ENCODE measurements at regions not wholly inside any gene's neighbourhood (a gene's known extent, or its start where the extent isn't known, plus 50 kb on each side); places are given as distances from the start of the nearest gene placed in this dataset.

DNA sequence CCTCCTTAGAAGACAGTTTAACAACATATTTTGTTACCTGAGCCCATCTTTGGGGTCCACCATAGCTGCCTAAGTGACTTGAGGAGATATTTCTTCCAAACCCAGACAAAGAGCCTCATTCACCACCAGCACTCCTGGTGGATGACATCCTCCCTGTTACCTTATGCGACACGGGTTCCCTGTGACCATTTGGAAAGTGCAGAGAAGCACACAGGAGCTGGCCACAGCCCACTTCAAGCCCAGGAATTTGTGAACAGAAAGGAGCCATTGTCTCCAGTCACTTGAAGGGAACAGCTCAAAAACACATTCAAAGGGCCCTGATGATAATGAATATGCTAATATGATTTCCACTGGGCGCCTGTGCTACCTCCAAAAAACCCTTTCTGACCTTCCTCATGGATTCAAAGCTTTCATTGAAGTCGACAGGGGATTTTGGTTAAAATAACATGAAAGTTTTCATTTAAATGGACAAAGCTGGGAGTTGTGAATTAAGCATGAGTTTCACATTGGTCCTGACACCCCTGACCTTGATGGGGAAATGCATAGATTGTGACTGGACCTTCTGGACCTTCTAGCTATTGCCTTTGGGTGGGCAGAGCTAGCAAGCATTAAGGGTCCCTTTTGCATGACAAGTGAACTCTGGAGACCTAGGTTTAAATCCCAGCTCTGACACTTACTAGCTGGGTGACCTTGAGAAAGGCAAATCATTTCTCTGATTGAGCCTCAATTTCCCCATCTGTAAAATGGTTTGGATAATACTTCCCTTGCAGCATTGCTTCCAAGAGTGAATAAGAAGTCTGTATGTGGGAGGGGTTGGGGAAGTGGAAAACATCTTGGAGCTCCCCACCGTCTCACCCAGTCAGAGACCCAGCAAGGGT is 83.3 kb upstream of the SIRPA start:
- Histone ChIP-seq H3K9me3 (ENCODE audit: low read depth, low read length) (no peaks in the 10 kb centered on the region), H3K27ac (ENCODE audit: low read depth, low read length) (peak overlapping the region; percentile 92), H2AFZ (ENCODE audit: low read length) (no peak overlapping the region), H3K4me1 (ENCODE audit: insufficient read depth, low read length) (peaks cover 65% of the 10 kb centered on the region), H3K27me3 (ENCODE audit: insufficient read depth, low read length) (no peaks in the 10 kb centered on the region), H3K4me2 (ENCODE audit: insufficient read depth, low read length) (no peak overlapping the region), H3K4me3 (ENCODE audit: insufficient read depth, low read length) (no peak overlapping the region), H4K20me1 (ENCODE audit: insufficient read depth, low read length) (no peaks in the 10 kb centered on the region), H3K36me3 (ENCODE audit: insufficient read depth, low read length) (no peaks in the 10 kb centered on the region), H3K79me2 (ENCODE audit: insufficient read depth, low read length) (no peaks in the 10 kb centered on the region)
- DNase-seq (ENCODE audit: insufficient read length, low spot score, missing footprints), result no peak
- TF ChIP-seq, protein P1, sequence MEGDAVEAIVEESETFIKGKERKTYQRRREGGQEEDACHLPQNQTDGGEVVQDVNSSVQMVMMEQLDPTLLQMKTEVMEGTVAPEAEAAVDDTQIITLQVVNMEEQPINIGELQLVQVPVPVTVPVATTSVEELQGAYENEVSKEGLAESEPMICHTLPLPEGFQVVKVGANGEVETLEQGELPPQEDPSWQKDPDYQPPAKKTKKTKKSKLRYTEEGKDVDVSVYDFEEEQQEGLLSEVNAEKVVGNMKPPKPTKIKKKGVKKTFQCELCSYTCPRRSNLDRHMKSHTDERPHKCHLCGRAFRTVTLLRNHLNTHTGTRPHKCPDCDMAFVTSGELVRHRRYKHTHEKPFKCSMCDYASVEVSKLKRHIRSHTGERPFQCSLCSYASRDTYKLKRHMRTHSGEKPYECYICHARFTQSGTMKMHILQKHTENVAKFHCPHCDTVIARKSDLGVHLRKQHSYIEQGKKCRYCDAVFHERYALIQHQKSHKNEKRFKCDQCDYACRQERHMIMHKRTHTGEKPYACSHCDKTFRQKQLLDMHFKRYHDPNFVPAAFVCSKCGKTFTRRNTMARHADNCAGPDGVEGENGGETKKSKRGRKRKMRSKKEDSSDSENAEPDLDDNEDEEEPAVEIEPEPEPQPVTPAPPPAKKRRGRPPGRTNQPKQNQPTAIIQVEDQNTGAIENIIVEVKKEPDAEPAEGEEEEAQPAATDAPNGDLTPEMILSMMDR (IDR thresholded peaks at IDR 0.05; ENCODE audit: extremely low read depth, low read depth, low read length), result no peak

DNA sequence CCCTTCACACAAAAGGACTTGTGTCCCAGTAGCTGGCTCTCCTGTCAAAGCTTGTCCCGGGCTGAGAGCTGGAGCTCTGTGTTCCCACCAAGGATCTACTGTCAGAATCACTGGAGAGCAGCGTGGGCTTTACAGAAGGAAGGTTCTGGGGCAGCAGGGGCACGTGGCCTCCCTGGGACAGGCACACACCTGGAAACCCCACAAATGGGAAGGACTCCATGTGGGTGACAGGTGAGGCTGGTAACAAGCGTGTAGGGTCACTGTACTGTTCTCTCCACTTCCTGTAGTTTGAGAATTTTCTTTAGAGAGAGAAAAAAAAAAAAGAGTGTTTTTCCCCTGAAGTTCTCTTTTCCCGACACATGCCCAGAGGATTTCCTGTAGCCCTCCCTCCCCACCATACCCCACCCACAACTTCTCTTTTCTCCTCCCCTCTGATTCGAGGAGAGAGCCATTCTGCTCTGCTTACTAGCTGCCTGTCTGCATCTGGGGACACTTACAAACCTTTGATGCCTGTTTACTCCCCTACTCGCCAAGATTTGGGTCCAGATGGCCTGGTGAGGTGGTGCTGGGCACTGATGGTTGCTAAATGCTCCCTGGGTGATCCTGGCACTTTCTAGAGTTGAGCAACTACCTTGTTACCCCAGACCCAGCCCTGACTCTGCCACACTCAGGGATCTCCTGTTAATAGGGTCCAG is 84.1 kb upstream of the SIRPA start:
- H3K4me2 ChIP-seq (ENCODE audit: insufficient read depth, low read length), result no peak overlapping the region
- H3K4me1 ChIP-seq (ENCODE audit: insufficient read depth, low read length), result peaks cover 57% of the 10 kb centered on the region
- no peaks in the 10 kb centered on the region for H3K36me3 ChIP-seq (ENCODE audit: insufficient read depth, low read length)
- no peaks in the 10 kb centered on the region for H4K20me1 ChIP-seq (ENCODE audit: insufficient read depth, low read length)
- no peaks in the 10 kb centered on the region for H3K79me2 ChIP-seq (ENCODE audit: insufficient read depth, low read length)
- peak overlapping the region; percentile 18 for H2AFZ ChIP-seq (ENCODE audit: low read length)
- peak overlapping the region; percentile 92 for H3K27ac ChIP-seq (ENCODE audit: low read depth, low read length)
- no peak overlapping the region for H3K4me3 ChIP-seq (ENCODE audit: insufficient read depth, low read length)
- no peak for DNase-seq (ENCODE audit: insufficient read length, low spot score, missing footprints)
- H3K9me3 ChIP-seq (ENCODE audit: low read depth, low read length), result no peaks in the 10 kb centered on the region
- no peaks in the 10 kb centered on the region for H3K27me3 ChIP-seq (ENCODE audit: insufficient read depth, low read length)
- TF ChIP-seq, protein P1 (IDR thresholded peaks at IDR 0.05; ENCODE audit: extremely low read depth, low read depth, low read length), result no peak

DNA sequence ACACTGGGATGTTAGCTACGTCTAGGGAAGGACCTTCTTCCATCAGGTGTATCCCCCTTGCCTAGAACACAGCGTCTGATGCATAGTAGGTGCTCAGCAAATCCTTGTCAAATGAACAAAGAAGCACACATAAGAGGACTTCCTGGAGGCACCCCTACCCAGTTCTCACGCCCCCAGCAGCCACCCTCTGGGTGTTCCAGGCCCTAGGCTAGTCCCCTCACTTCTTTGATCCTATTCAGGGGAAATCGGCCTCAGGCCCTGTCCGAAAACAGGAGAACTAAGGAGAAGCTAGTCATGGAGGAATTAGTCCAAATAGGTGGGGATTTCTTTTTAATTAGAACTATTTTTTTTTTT is 84.7 kb upstream of the SIRPA start:
- Histone ChIP-seq H3K4me2 (ENCODE audit: insufficient read depth, low read length) (no peak overlapping the region), H3K27ac (ENCODE audit: low read depth, low read length) (peak overlapping the region; percentile 92), H3K4me1 (ENCODE audit: insufficient read depth, low read length) (peaks cover 52% of the 10 kb centered on the region), H3K9me3 (ENCODE audit: low read depth, low read length) (no peaks in the 10 kb centered on the region), H2AFZ (ENCODE audit: low read length) (no peak overlapping the region), H4K20me1 (ENCODE audit: insufficient read depth, low read length) (no peaks in the 10 kb centered on the region), H3K4me3 (ENCODE audit: insufficient read depth, low read length) (no peak overlapping the region), H3K36me3 (ENCODE audit: insufficient read depth, low read length) (no peaks in the 10 kb centered on the region), H3K27me3 (ENCODE audit: insufficient read depth, low read length) (no peaks in the 10 kb centered on the region), H3K79me2 (ENCODE audit: insufficient read depth, low read length) (no peaks in the 10 kb centered on the region)
- DNase-seq (ENCODE audit: insufficient read length, low spot score, missing footprints), result no peak
- TF ChIP-seq, protein P1 (IDR thresholded peaks at IDR 0.05; ENCODE audit: extremely low read depth, low read depth, low read length), result no peak

All from osteoblast (primary cell).